K562 (cell line): ENCODE measurements at regions not wholly inside any gene's neighbourhood (a gene's known extent, or its start where the extent isn't known, plus 50 kb on each side); places are given as distances from the start of the nearest gene placed in this dataset.

Experiments
- ATAC-seq: fragments of 200-7000 bp; cut with Tn5 transposase; 3 replicates; pipeline ENCODE4 v1.9.1; 2020; ENCODE audit warnings: moderate library complexity
- BruUV-seq: library from RNA; stranded (reverse); fragments of 400-500 nt; replicated peaks from 2 replicates; lab custom pipeline; 2021; lab: Mats Ljungman, UMichigan
- CTCF ChIA-PET: fragments of 300-600 bp; formaldehyde crosslinking; extraction: SDS; loops from one replicate; lab custom pipeline; 2021; ENCODE audit warnings: low intra/inter-chr PET ratio; lab: Yijun Ruan, JAX
- POLR2A ChIA-PET: fragments of 300-600, 350-650 bp; sonication (Branson Sonifier 250); formaldehyde crosslinking; extraction: SDS; loops from one replicate; lab custom pipeline; 2021; ENCODE audit warnings: antibody characterized with exemption, inconsistent platforms; lab: Yijun Ruan, JAX
- DNase-seq, 4 experiments: peaks; one replicate each; pipeline versions ENCODE4 v3.0.0 to v3.0.0-alpha.2; 2011 to 2018; ENCODE audit warnings: low spot score in 3 of 4, mixed read lengths in 3 of 4; ENCODE audit errors: extremely low read depth in 1 of 4
- FAIRE-seq: peaks from 2 replicates; lab custom pipeline; 2011; peaks lifted over from hg19 to GRCh38; lab: Jason Lieb, UNC
- H2AFZ ChIP-seq: 2 replicates; pipeline ENCODE4 v1.6.0; 2011; ENCODE audit warnings: low read depth, low read length, control low read depth, inconsistent platforms
- H3K27ac ChIP-seq: fragments of 200-600 bp; 3 replicates; pipeline ENCODE4 v1.8.0; 2011; ENCODE audit warnings: low read depth, mild to moderate bottlenecking, control low read depth, inconsistent platforms, low read length, moderate library complexity, mixed read lengths; ENCODE audit errors: extremely low read depth
- H3K27me3 ChIP-seq, 2 experiments: fragments of 300-600 bp in 1 of 2; 2 replicates in 1 of 2; 3 replicates in 1 of 2; pipeline versions ENCODE4 v1.6.0 to v1.8.0; 2011; ENCODE audit warnings: inconsistent platforms in 2 of 2, low read length in 2 of 2, mild to moderate bottlenecking in 1 of 2, mixed read lengths in 1 of 2, moderate library complexity in 1 of 2; ENCODE audit not compliant: control insufficient read depth in 2 of 2, insufficient read depth in 2 of 2
- H3K36me3 ChIP-seq: fragments of 300-600 bp; 3 replicates; pipeline ENCODE4 v1.8.0; 2011; ENCODE audit warnings: mild to moderate bottlenecking, low read length, inconsistent platforms; ENCODE audit not compliant: control insufficient read depth, insufficient read depth
- H3K4me1 ChIP-seq, 2 experiments: fragments of 200-600 bp in 1 of 2; replicated peaks in 1 of 2; 2 replicates in 1 of 2; 3 replicates in 1 of 2; pipeline versions ENCODE4 v1.5.1 to v1.8.0; 2011; ENCODE audit warnings: inconsistent platforms in 2 of 2, low read length in 2 of 2, mild to moderate bottlenecking in 1 of 2, mixed read lengths in 1 of 2, moderate library complexity in 1 of 2; ENCODE audit not compliant: control insufficient read depth in 2 of 2, insufficient read depth in 2 of 2
- H3K4me2 ChIP-seq: 2 replicates; pipeline ENCODE4 v1.6.1; 2011; ENCODE audit warnings: low read length, control low read depth, inconsistent platforms, mixed read lengths; ENCODE audit not compliant: insufficient read depth
- H3K4me3 ChIP-seq: fragments of 200-600 bp; sonication (generic), shearing (Covaris generic); 2 replicates; pipeline ENCODE4 v1.5.1; 2016; ENCODE audit warnings: control low read depth, inconsistent platforms
- H3K79me2 ChIP-seq: fragments of 200-600 bp; 3 replicates; pipeline ENCODE4 v1.8.0; 2011; ENCODE audit warnings: low read length, inconsistent platforms; ENCODE audit not compliant: control insufficient read depth, insufficient read depth
- H3K9ac ChIP-seq, 2 experiments: 2 replicates each; pipeline versions ENCODE4 v1.6.0 to v1.6.1; 2011; ENCODE audit warnings: low read depth in 2 of 2, low read length in 2 of 2, control low read depth in 1 of 2, inconsistent platforms in 1 of 2, mild to moderate bottlenecking in 1 of 2, mixed read lengths in 1 of 2; ENCODE audit not compliant: insufficient read depth in 1 of 2
- H3K9me1 ChIP-seq: one replicate; pipeline ENCODE4 v1.6.0; 2011; ENCODE audit warnings: inconsistent platforms, mild to moderate bottlenecking, low read length, moderate library complexity; ENCODE audit not compliant: control insufficient read depth, insufficient read depth
- H3K9me3 ChIP-seq: replicated peaks from 2 replicates; pipeline ENCODE4 v1.5.1; 2011; ENCODE audit warnings: low read depth, low read length, inconsistent platforms; ENCODE audit not compliant: control insufficient read depth, insufficient read depth
- H4K20me1 ChIP-seq: replicated peaks from 2 replicates; pipeline ENCODE4 v1.6.1; 2011; ENCODE audit warnings: low read length, inconsistent platforms, mixed read lengths; ENCODE audit not compliant: control insufficient read depth, insufficient read depth
- GTF2F1 ChIP-seq: IDR thresholded peaks from 2 replicates; pipeline ENCODE4 v1.6.1; 2011; ENCODE audit warnings: low read depth, low read length, improper control_type of control experiment
- KAT8 ChIP-seq: fragments of 450-650 bp; IDR thresholded peaks from 2 replicates; pipeline ENCODE4 v1.6.1; 2016; ENCODE audit warnings: low read depth, mild to moderate bottlenecking
- POLR2H ChIP-seq: IDR thresholded peaks from 2 replicates; pipeline ENCODE4 v1.6.1; 2016; ENCODE audit warnings: missing genetic modification characterization, low read depth, mild to moderate bottlenecking, control low read depth, missing compliant biosample characterization, moderate library complexity
- POLR3G ChIP-seq: IDR thresholded peaks from 2 replicates; pipeline ENCODE4 v1.6.1; 2011; ENCODE audit not compliant: insufficient read length, insufficient replicate concordance; ENCODE audit errors: extremely low read depth
- PTBP1 ChIP-seq: fragments of 200-400 bp; formaldehyde crosslinking; IDR thresholded peaks from 2 replicates; pipeline ENCODE4 v1.6.1; 2017; ENCODE audit warnings: low read depth, low read length
- SNIP1 ChIP-seq: fragments of 450-650 bp; IDR thresholded peaks from 2 replicates; pipeline ENCODE4 v1.7.1; 2017; ENCODE audit warnings: low read depth, mild to moderate bottlenecking
- ZKSCAN3 ChIP-seq: fragments of 250-450 bp; sonication (Bioruptor Pico); IDR thresholded peaks from 2 replicates; pipeline ENCODE4 v1.4.0; 2020
- WGBS: fragments of 100-300 bp; shearing (Covaris generic); methylation state at CpG from one replicate; pipeline ENCODE4 v1.1.6; 2016; ENCODE audit warnings: low coverage, mixed read lengths; ENCODE audit not compliant: insufficient coverage; ENCODE audit errors: missing lambda C conversion rate; 5-methylcytosine and 5-hydroxymethylcytosine counted together
- in situ Hi-C: fragments of 300-500 bp; cut with MboI; formaldehyde crosslinking; loops from 4 replicates; pipeline ENCODE4 v1.15.0; 2018; ENCODE audit warnings: inconsistent platforms, mixed read lengths
- intact Hi-C: fragments of 100-400 bp; cut with micrococcal nuclease; formaldehyde crosslinking; loops from 2 replicates; pipeline ENCODE4 v1.14.2; 2022
- TF ChIP-seq, protein P1 (sequence below): fragments of 450-650 bp; IDR thresholded peaks from 2 replicates; pipeline ENCODE4 v1.7.0; 2016; ENCODE audit warnings: borderline replicate concordance
- TF ChIP-seq, protein P2 (sequence below), 2 experiments: fragments of 450-650 bp; IDR thresholded peaks; 2 replicates each; pipeline ENCODE4 v1.6.1; 2016
- TF ChIP-seq, protein P3 (sequence below): sonication (generic); formaldehyde crosslinking; IDR thresholded peaks from 2 replicates; pipeline ENCODE4 v1.8.1; 2023; ENCODE audit warnings: mild to moderate bottlenecking, missing genetic modification reagents
- TF ChIP-seq, protein P4 (sequence below): fragments of 450-650 bp; formaldehyde crosslinking; IDR thresholded peaks from 2 replicates; pipeline ENCODE4 v1.4.0; 2022; ENCODE audit warnings: missing genetic modification characterization
- TF ChIP-seq, protein P5 (sequence below): fragments of 450-650 bp; IDR thresholded peaks from 2 replicates; pipeline ENCODE4 v1.6.1; 2016; ENCODE audit warnings: borderline replicate concordance
- TF ChIP-seq, protein P6 (sequence below): IDR thresholded peaks from 2 replicates; pipeline ENCODE4 v1.6.1; 2011; ENCODE audit not compliant: insufficient read length; ENCODE audit errors: extremely low read depth

DNA sequence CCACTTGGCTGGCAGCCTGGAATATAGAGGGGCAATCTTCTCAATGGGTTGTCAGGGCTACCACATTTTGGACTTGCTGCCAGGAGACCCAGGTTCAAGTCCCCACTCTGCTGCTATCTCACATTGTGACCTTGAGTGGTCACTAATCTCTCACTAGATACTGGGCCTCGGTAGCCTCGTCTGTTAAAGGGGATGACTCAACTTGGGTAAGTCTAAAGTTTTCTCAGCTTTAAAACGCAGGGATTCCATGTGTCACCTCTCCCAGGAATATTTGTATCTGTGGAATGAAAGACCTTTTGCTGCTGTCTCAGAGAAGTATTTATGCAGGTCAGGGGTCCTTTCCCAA lies 86.3 kb downstream of the SEMA4F start:
- ATAC-seq (no peak), FAIRE-seq (no peak), DNase-seq (no peak)
- H3K27me3 ChIP-seq = peaks cover 0 to 24% of the 10 kb centered on the region in 2 experiments; a peak in 2 of 5 replicates
- no peaks in the 10 kb centered on the region for H4K20me1 ChIP-seq
- intact Hi-C loops (no loop called here), in situ Hi-C loops (no loop called here)
- no TSS peak for BruUV-seq
- no peak overlapping the region for H3K4me3 ChIP-seq
- no peak overlapping the region for H3K4me2 ChIP-seq
- H2AFZ ChIP-seq = no peak overlapping the region
- H3K36me3 ChIP-seq = no peaks in the 10 kb centered on the region
- POLR2A ChIA-PET = interaction anchor here (1.0 to 1.1 kb wide), 2 partner anchors 11 to 15 kb away, joined by 3 read pairs; no protein-coding TSS in a partner anchor
- H3K9me3 ChIP-seq = no peaks in the 10 kb centered on the region
- H3K9me1 ChIP-seq = no peaks in the 10 kb centered on the region
- H3K79me2 ChIP-seq = no peaks in the 10 kb centered on the region
- CTCF ChIA-PET = no interaction called here
- no peak overlapping the region for H3K27ac ChIP-seq
- H3K4me1 ChIP-seq = no peaks in the 10 kb centered on the region
- H3K9ac ChIP-seq = no peak overlapping the region
- TF ChIP-seq POLR3G (no peak), ZKSCAN3 (no peak), PTBP1 (no peak), POLR2H (no peak), SNIP1 (no peak), GTF2F1 (no peak), KAT8 (no peak)
- TF ChIP-seq, protein P1, sequence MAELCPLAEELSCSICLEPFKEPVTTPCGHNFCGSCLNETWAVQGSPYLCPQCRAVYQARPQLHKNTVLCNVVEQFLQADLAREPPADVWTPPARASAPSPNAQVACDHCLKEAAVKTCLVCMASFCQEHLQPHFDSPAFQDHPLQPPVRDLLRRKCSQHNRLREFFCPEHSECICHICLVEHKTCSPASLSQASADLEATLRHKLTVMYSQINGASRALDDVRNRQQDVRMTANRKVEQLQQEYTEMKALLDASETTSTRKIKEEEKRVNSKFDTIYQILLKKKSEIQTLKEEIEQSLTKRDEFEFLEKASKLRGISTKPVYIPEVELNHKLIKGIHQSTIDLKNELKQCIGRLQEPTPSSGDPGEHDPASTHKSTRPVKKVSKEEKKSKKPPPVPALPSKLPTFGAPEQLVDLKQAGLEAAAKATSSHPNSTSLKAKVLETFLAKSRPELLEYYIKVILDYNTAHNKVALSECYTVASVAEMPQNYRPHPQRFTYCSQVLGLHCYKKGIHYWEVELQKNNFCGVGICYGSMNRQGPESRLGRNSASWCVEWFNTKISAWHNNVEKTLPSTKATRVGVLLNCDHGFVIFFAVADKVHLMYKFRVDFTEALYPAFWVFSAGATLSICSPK = no peak
- TF ChIP-seq, protein P2, sequence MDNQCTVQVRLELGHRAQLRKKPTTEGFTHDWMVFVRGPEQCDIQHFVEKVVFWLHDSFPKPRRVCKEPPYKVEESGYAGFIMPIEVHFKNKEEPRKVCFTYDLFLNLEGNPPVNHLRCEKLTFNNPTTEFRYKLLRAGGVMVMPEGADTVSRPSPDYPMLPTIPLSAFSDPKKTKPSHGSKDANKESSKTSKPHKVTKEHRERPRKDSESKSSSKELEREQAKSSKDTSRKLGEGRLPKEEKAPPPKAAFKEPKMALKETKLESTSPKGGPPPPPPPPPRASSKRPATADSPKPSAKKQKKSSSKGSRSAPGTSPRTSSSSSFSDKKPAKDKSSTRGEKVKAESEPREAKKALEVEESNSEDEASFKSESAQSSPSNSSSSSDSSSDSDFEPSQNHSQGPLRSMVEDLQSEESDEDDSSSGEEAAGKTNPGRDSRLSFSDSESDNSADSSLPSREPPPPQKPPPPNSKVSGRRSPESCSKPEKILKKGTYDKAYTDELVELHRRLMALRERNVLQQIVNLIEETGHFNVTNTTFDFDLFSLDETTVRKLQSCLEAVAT (IDR thresholded peaks at IDR 0.05) = no peak
- TF ChIP-seq, protein P3, sequence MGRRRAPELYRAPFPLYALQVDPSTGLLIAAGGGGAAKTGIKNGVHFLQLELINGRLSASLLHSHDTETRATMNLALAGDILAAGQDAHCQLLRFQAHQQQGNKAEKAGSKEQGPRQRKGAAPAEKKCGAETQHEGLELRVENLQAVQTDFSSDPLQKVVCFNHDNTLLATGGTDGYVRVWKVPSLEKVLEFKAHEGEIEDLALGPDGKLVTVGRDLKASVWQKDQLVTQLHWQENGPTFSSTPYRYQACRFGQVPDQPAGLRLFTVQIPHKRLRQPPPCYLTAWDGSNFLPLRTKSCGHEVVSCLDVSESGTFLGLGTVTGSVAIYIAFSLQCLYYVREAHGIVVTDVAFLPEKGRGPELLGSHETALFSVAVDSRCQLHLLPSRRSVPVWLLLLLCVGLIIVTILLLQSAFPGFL (CRISPR knock-in tag) = no peak
- TF ChIP-seq, protein P4, sequence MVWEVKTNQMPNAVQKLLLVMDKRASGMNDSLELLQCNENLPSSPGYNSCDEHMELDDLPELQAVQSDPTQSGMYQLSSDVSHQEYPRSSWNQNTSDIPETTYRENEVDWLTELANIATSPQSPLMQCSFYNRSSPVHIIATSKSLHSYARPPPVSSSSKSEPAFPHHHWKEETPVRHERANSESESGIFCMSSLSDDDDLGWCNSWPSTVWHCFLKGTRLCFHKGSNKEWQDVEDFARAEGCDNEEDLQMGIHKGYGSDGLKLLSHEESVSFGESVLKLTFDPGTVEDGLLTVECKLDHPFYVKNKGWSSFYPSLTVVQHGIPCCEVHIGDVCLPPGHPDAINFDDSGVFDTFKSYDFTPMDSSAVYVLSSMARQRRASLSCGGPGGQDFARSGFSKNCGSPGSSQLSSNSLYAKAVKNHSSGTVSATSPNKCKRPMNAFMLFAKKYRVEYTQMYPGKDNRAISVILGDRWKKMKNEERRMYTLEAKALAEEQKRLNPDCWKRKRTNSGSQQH = no peak
- TF ChIP-seq, protein P5, sequence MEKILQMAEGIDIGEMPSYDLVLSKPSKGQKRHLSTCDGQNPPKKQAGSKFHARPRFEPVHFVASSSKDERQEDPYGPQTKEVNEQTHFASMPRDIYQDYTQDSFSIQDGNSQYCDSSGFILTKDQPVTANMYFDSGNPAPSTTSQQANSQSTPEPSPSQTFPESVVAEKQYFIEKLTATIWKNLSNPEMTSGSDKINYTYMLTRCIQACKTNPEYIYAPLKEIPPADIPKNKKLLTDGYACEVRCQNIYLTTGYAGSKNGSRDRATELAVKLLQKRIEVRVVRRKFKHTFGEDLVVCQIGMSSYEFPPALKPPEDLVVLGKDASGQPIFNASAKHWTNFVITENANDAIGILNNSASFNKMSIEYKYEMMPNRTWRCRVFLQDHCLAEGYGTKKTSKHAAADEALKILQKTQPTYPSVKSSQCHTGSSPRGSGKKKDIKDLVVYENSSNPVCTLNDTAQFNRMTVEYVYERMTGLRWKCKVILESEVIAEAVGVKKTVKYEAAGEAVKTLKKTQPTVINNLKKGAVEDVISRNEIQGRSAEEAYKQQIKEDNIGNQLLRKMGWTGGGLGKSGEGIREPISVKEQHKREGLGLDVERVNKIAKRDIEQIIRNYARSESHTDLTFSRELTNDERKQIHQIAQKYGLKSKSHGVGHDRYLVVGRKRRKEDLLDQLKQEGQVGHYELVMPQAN = no peak
- TF ChIP-seq, protein P6, sequence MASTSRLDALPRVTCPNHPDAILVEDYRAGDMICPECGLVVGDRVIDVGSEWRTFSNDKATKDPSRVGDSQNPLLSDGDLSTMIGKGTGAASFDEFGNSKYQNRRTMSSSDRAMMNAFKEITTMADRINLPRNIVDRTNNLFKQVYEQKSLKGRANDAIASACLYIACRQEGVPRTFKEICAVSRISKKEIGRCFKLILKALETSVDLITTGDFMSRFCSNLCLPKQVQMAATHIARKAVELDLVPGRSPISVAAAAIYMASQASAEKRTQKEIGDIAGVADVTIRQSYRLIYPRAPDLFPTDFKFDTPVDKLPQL = no peak
- TF ChIP-seq, all 486 proteins: peak for 0
- WGBS = 0% methylated on average over 3 of the region's 3 CpGs
